Liver (tissue), 8 donors: ENCODE measurements at regions not wholly inside any gene's neighbourhood (a gene's known extent, or its start where the extent isn't known, plus 50 kb on each side); places are given as distances from the start of the nearest gene placed in this dataset.

Experiments used
- DNase-seq: peaks from one replicate; pipeline ENCODE4 v3.0.0-alpha.2; 2017; ENCODE audit warnings: low spot score
- H3K27ac ChIP-seq, 2 donors: one replicate each; pipeline ENCODE4 v1.7.0; 2013; ENCODE audit warnings: inconsistent platforms in 2 of 2, low read length in 2 of 2, control low read depth in 1 of 2, low read depth in 1 of 2, mild to moderate bottlenecking in 1 of 2
- H3K27me3 ChIP-seq, 4 donors: one replicate each; pipeline versions ENCODE4 v1.6.1 to v1.7.0; 2013; ENCODE audit warnings: low read length in 3 of 4, inconsistent platforms in 1 of 4, mild to moderate bottlenecking in 1 of 4, moderate library complexity in 1 of 4; ENCODE audit not compliant: control insufficient read depth in 4 of 4, insufficient read depth in 4 of 4
- H3K36me3 ChIP-seq, 4 donors: one replicate each; pipeline versions ENCODE4 v1.6.1 to v1.7.0; 2013; ENCODE audit warnings: low read length in 3 of 4, mild to moderate bottlenecking in 3 of 4, low read depth in 1 of 4, moderate library complexity in 1 of 4; ENCODE audit not compliant: control insufficient read depth in 4 of 4, insufficient read depth in 3 of 4
- H3K4me1 ChIP-seq, 4 donors: one replicate each; pipeline versions ENCODE4 v1.6.1 to v1.7.0; 2013; ENCODE audit warnings: low read length in 3 of 4, mild to moderate bottlenecking in 3 of 4, moderate library complexity in 1 of 4; ENCODE audit not compliant: control insufficient read depth in 4 of 4, insufficient read depth in 4 of 4
- H3K4me3 ChIP-seq, 3 donors: one replicate each; pipeline versions ENCODE4 v1.6.1 to v1.7.0; 2013; ENCODE audit warnings: low read length in 3 of 3, control low read depth in 1 of 3, low read depth in 1 of 3, mild to moderate bottlenecking in 1 of 3
- H3K9ac ChIP-seq, 2 donors: one replicate each; pipeline ENCODE4 v1.7.0; 2013; ENCODE audit warnings: low read length in 2 of 2, mild to moderate bottlenecking in 2 of 2, moderate library complexity in 2 of 2, control low read depth in 1 of 2, low read depth in 1 of 2
- H3K9me3 ChIP-seq, 4 donors: one replicate each; pipeline versions ENCODE4 v1.6.1 to v1.7.0; 2013; ENCODE audit warnings: low read length in 3 of 4; ENCODE audit not compliant: control insufficient read depth in 4 of 4
- FOXA1 ChIP-seq: IDR thresholded peaks from 2 replicates; pipeline ENCODE4 v1.6.1; 2016; ENCODE audit warnings: antibody characterized with exemption
- FOXA2 ChIP-seq: IDR thresholded peaks from 2 replicates; pipeline ENCODE4 v1.6.1; 2016; ENCODE audit warnings: antibody characterized with exemption
- GABPA ChIP-seq, 2 donors: IDR thresholded peaks in 1 of 2; conservative IDR thresholded peaks in 1 of 2; 2 replicates each; pipeline ENCODE4 v1.6.1; 2016; ENCODE audit warnings: antibody characterized with exemption in 2 of 2, mild to moderate bottlenecking in 1 of 2, moderate library complexity in 1 of 2
- HNF4A ChIP-seq, 2 donors: conservative IDR thresholded peaks; 2 replicates each; pipeline ENCODE4 v1.6.1; 2016; ENCODE audit warnings: antibody characterized with exemption in 2 of 2, mild to moderate bottlenecking in 2 of 2
- JUND ChIP-seq, 2 donors: IDR thresholded peaks; 2 replicates each; pipeline ENCODE4 v1.6.1; 2016; ENCODE audit warnings: antibody characterized with exemption in 2 of 2
- NR2F2 ChIP-seq: IDR thresholded peaks from 2 replicates; pipeline ENCODE4 v1.6.1; 2016; ENCODE audit warnings: antibody characterized with exemption
- RAD21 ChIP-seq, 2 donors: IDR thresholded peaks; 2 replicates each; pipeline ENCODE4 v1.6.1; 2016; ENCODE audit warnings: antibody characterized with exemption in 2 of 2, mild to moderate bottlenecking in 2 of 2
- RXRA ChIP-seq, 2 donors: IDR thresholded peaks; 2 replicates each; pipeline ENCODE4 v1.6.1; 2017 to 2018; ENCODE audit warnings: antibody characterized with exemption in 2 of 2, mild to moderate bottlenecking in 1 of 2
- YY1 ChIP-seq: IDR thresholded peaks from 2 replicates; pipeline ENCODE4 v1.6.1; 2016; ENCODE audit warnings: antibody characterized with exemption, mild to moderate bottlenecking
- WGBS: extraction: QIAGEN DNeasy Blood & Tissue Kit; methylation state at CpG from one replicate; pipeline ENCODE4 v1.1.7; 2013; 5-methylcytosine and 5-hydroxymethylcytosine counted together
- TF ChIP-seq, protein P1 (sequence below): fragments of 150-350 bp; IDR thresholded peaks from 2 replicates; pipeline ENCODE4 v1.5.1; 2017; ENCODE audit warnings: improper control_type of control experiment, low read depth, low read length; ENCODE audit not compliant: missing input control
- TF ChIP-seq, protein P2 (sequence below): IDR thresholded peaks from 2 replicates; pipeline ENCODE4 v1.6.1; 2016; ENCODE audit warnings: antibody characterized with exemption
- TF ChIP-seq, protein P3 (sequence below): IDR thresholded peaks from 2 replicates; pipeline ENCODE4 v1.6.1; 2016; ENCODE audit warnings: antibody characterized with exemption, mild to moderate bottlenecking
- donor health status: healthy.
- donor health status: healthy.
- donor health status: healthy.
- donor health status: healthy.
- donor health status: healthy.

DNA sequence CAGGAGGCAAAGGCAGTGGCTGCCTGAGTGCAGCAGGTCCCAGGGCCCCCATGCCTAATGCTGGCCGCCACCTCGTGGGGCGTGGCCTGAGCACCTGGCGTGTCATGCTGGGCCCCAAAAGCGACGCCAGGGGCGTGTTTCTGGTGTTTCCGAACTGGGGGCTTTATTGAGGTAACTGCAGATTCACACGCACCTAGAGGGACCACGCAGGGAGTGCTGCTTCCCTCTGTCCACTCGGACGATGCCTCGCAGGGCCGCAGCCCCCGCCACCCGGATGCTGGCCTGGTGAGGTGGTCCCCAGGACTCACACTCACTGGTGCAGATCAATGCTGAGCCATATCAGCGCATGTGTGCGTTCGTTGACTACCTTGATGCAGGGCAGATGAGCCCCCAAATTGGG lies 736.2 kb downstream of the BRD1 start:
- H3K9ac ChIP-seq, result no peak overlapping the region
- H3K27ac ChIP-seq, result no peak overlapping the region
- no peaks in the 10 kb centered on the region for H3K9me3 ChIP-seq
- DNase-seq, result no peak
- no peak overlapping the region for H3K4me3 ChIP-seq
- TF ChIP-seq HNF4A (conservative IDR thresholded peaks at IDR 0.05), result no peak
- TF ChIP-seq RAD21 (IDR thresholded peaks at IDR 0.05), result no peak
- no peaks in the 10 kb centered on the region for H3K4me1 ChIP-seq
- no peaks in the 10 kb centered on the region for H3K36me3 ChIP-seq
- 84% methylated on average over 19 of the region's 19 CpGs for WGBS
- H3K27me3 ChIP-seq, result peaks cover 0 to 4% (median under 1%) of the 10 kb centered on the region in 4 donors

DNA sequence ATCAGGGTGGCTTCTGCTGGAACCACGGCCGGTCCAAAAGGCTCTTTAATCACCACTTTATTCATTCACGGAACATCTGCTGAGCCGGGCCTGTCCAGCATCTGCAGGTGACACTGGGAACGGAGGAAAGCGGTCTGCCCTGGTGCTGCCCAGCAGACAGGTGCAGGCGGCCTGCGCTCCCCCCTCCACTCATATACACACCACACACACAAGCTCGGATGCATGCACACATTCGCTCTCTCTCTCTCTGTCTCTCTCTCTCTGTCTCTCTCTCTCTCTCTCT lies 736.9 kb downstream of the BRD1 start:
- no peak overlapping the region for H3K27ac ChIP-seq
- WGBS, result 73% methylated on average over 10 of the region's 10 CpGs

More for the DNA sequence above, 736.9 kb downstream of the BRD1 start:
- DNase-seq, result no peak
- H3K4me3 ChIP-seq, result no peak overlapping the region
- no peaks in the 10 kb centered on the region for H3K9me3 ChIP-seq
- H3K9ac ChIP-seq, result no peak overlapping the region
- H3K4me1 ChIP-seq, result no peaks in the 10 kb centered on the region
- H3K27me3 ChIP-seq, result peaks cover 0 to 4% (median under 1%) of the 10 kb centered on the region in 4 donors
- no peaks in the 10 kb centered on the region for H3K36me3 ChIP-seq
- TF ChIP-seq FOXA1 (no peak), GABPA (IDR thresholded peaks at IDR 0.05 in 1 of 2, conservative IDR thresholded peaks at IDR 0.05 in 1 of 2) (no peak), JUND (IDR thresholded peaks at IDR 0.05) (no peak), FOXA2 (no peak), RXRA (IDR thresholded peaks at IDR 0.05) (no peak), YY1 (no peak), NR2F2 (no peak), HNF4A (conservative IDR thresholded peaks at IDR 0.05) (no peak)
- TF ChIP-seq, protein P1, sequence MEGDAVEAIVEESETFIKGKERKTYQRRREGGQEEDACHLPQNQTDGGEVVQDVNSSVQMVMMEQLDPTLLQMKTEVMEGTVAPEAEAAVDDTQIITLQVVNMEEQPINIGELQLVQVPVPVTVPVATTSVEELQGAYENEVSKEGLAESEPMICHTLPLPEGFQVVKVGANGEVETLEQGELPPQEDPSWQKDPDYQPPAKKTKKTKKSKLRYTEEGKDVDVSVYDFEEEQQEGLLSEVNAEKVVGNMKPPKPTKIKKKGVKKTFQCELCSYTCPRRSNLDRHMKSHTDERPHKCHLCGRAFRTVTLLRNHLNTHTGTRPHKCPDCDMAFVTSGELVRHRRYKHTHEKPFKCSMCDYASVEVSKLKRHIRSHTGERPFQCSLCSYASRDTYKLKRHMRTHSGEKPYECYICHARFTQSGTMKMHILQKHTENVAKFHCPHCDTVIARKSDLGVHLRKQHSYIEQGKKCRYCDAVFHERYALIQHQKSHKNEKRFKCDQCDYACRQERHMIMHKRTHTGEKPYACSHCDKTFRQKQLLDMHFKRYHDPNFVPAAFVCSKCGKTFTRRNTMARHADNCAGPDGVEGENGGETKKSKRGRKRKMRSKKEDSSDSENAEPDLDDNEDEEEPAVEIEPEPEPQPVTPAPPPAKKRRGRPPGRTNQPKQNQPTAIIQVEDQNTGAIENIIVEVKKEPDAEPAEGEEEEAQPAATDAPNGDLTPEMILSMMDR, result no peak
- TF ChIP-seq, protein P2, sequence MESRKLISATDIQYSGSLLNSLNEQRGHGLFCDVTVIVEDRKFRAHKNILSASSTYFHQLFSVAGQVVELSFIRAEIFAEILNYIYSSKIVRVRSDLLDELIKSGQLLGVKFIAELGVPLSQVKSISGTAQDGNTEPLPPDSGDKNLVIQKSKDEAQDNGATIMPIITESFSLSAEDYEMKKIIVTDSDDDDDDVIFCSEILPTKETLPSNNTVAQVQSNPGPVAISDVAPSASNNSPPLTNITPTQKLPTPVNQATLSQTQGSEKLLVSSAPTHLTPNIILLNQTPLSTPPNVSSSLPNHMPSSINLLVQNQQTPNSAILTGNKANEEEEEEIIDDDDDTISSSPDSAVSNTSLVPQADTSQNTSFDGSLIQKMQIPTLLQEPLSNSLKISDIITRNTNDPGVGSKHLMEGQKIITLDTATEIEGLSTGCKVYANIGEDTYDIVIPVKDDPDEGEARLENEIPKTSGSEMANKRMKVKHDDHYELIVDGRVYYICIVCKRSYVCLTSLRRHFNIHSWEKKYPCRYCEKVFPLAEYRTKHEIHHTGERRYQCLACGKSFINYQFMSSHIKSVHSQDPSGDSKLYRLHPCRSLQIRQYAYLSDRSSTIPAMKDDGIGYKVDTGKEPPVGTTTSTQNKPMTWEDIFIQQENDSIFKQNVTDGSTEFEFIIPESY, result no peak
- TF ChIP-seq, protein P3, sequence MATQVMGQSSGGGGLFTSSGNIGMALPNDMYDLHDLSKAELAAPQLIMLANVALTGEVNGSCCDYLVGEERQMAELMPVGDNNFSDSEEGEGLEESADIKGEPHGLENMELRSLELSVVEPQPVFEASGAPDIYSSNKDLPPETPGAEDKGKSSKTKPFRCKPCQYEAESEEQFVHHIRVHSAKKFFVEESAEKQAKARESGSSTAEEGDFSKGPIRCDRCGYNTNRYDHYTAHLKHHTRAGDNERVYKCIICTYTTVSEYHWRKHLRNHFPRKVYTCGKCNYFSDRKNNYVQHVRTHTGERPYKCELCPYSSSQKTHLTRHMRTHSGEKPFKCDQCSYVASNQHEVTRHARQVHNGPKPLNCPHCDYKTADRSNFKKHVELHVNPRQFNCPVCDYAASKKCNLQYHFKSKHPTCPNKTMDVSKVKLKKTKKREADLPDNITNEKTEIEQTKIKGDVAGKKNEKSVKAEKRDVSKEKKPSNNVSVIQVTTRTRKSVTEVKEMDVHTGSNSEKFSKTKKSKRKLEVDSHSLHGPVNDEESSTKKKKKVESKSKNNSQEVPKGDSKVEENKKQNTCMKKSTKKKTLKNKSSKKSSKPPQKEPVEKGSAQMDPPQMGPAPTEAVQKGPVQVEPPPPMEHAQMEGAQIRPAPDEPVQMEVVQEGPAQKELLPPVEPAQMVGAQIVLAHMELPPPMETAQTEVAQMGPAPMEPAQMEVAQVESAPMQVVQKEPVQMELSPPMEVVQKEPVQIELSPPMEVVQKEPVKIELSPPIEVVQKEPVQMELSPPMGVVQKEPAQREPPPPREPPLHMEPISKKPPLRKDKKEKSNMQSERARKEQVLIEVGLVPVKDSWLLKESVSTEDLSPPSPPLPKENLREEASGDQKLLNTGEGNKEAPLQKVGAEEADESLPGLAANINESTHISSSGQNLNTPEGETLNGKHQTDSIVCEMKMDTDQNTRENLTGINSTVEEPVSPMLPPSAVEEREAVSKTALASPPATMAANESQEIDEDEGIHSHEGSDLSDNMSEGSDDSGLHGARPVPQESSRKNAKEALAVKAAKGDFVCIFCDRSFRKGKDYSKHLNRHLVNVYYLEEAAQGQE, result no peak
